Brain microvascular endothelial cell (primary cell): ENCODE measurements at regions not wholly inside any gene's neighbourhood (a gene's known extent, or its start where the extent isn't known, plus 50 kb on each side); places are given as distances from the start of the nearest gene placed in this dataset.

ENCODE experiments used
- DNase-seq: peaks from one replicate; pipeline ENCODE4 v3.0.0-alpha.2; 2020
- H3K27ac ChIP-seq: fragments of 250-450 bp; sonication (Bioruptor Pico); 2 replicates; pipeline ENCODE4 v1.5.1; 2020; ENCODE audit warnings: mild to moderate bottlenecking, moderate library complexity
- H3K27me3 ChIP-seq: fragments of 250-450 bp; sonication (Bioruptor Pico); replicated peaks from 2 replicates; pipeline ENCODE4 v1.5.1; 2020; ENCODE audit warnings: mild to moderate bottlenecking
- H3K36me3 ChIP-seq: fragments of 250-450 bp; sonication (Bioruptor Pico); replicated peaks from 2 replicates; pipeline ENCODE4 v1.5.1; 2020; ENCODE audit warnings: mild to moderate bottlenecking
- H3K4me3 ChIP-seq: 2 replicates; pipeline ENCODE4 v1.5.1; 2011; ENCODE audit warnings: low read depth, mild to moderate bottlenecking, control low read depth, low read length, moderate library complexity
- CTCF ChIP-seq: IDR thresholded peaks from 2 replicates; pipeline ENCODE4 v1.5.1; 2011; ENCODE audit warnings: low read depth, mild to moderate bottlenecking, moderate library complexity, low read length, control low read depth, inconsistent platforms; ENCODE audit errors: missing control alignments
- in situ Hi-C: cut with HindIII; loops from 2 replicates; pipeline ENCODE4 v1.10.0; 2017; ENCODE audit warnings: low sequenced_read_pairs, low pct_ligation_motif_present

- TF ChIP-seq CTCF: no peak
- no peaks in the 10 kb centered on the region for H3K27me3 ChIP-seq
Measured at GRCh38 chr3:171535133-171535532, 74.9 kb upstream of the TNIK start.

GRCh38 chr3:171533702-171534101 lies 73.5 kb upstream of the TNIK start:
- no peaks in the 10 kb centered on the region for H3K36me3 ChIP-seq
- no peaks in the 10 kb centered on the region for H3K27me3 ChIP-seq
- in situ Hi-C loops: no loop called here
- no peak overlapping the region for H3K4me3 ChIP-seq
- no peak for TF ChIP-seq CTCF
- no peak for DNase-seq
- no peak overlapping the region for H3K27ac ChIP-seq

More at GRCh38 chr3:171535133-171535532, 74.9 kb upstream of the TNIK start:
- Histone ChIP-seq H3K27ac (no peak overlapping the region), H3K4me3 (no peak overlapping the region), H3K36me3 (no peaks in the 10 kb centered on the region)
- DNase-seq: no peak
- in situ Hi-C loops: no loop called here

- TF ChIP-seq CTCF: no peak
- Histone ChIP-seq H3K36me3 (no peaks in the 10 kb centered on the region), H3K27ac (no peak overlapping the region), H3K27me3 (no peaks in the 10 kb centered on the region), H3K4me3 (no peak overlapping the region)
- DNase-seq: no peak
- in situ Hi-C loops: no loop called here
Measured at GRCh38 chr3:171532294-171532693, 72.1 kb upstream of the TNIK start.

- peak; percentile 9 for DNase-seq
- Histone ChIP-seq H3K27ac (no peak overlapping the region), H3K4me3 (no peak overlapping the region), H3K27me3 (no peaks in the 10 kb centered on the region), H3K36me3 (no peaks in the 10 kb centered on the region)
- in situ Hi-C loops: no loop called here
- no peak for TF ChIP-seq CTCF
Measured at GRCh38 chr3:171531716-171532115, 71.5 kb upstream of the TNIK start.

GRCh38 chr3:171528102-171528501 lies 67.9 kb upstream of the TNIK start:
- in situ Hi-C loops: no loop called here
- DNase-seq: no peak
- no peak for TF ChIP-seq CTCF
- Histone ChIP-seq H3K27ac (no peak overlapping the region), H3K36me3 (no peaks in the 10 kb centered on the region), H3K27me3 (no peaks in the 10 kb centered on the region), H3K4me3 (no peak overlapping the region)

- Histone ChIP-seq H3K4me3 (no peak overlapping the region), H3K36me3 (no peaks in the 10 kb centered on the region), H3K27ac (peak overlapping the region; percentile 77), H3K27me3 (no peaks in the 10 kb centered on the region)
- peak; percentile 42 for DNase-seq
- in situ Hi-C loops: no loop called here
- no peak for TF ChIP-seq CTCF
Measured at GRCh38 chr3:171526869-171527268, 66.7 kb upstream of the TNIK start.
